Testis (tissue), 2 donors: ENCODE measurements at regions not wholly inside any gene's neighbourhood (a gene's known extent, or its start where the extent isn't known, plus 50 kb on each side); places are given as distances from the start of the nearest gene placed in this dataset.

Experiments used
- DNase-seq: peaks from one replicate; pipeline ENCODE4 v3.0.0-alpha.2; 2019
- H3K27ac ChIP-seq, 2 donors: fragments of 200-600 bp; sonication (generic); one replicate each; pipeline ENCODE4 v1.5.1; 2019
- H3K27me3 ChIP-seq: fragments of 200-600 bp; sonication (generic); one replicate; pipeline ENCODE4 v1.5.1; 2019
- H3K36me3 ChIP-seq: fragments of 200-600 bp; sonication (generic); one replicate; pipeline ENCODE4 v1.5.1; 2017; ENCODE audit warnings: low read depth; ENCODE audit errors: missing control alignments
- H3K4me1 ChIP-seq: fragments of 200-600 bp; sonication (generic); one replicate; pipeline ENCODE4 v1.5.1; 2019
- H3K4me3 ChIP-seq, 2 donors: fragments of 200-600 bp; sonication (generic); one replicate each; pipeline ENCODE4 v1.5.1; 2017 to 2019
- H3K9me3 ChIP-seq: fragments of 200-600 bp; sonication (generic); one replicate; pipeline ENCODE4 v1.5.1; 2017
- CTCF ChIP-seq, 3 experiments: fragments of 450-650 bp in 2 of 3; fragments of 200-600 bp in 1 of 3; sonication (generic) in 1 of 3; IDR thresholded peaks; one replicate each; pipeline ENCODE4 v1.5.1; 2016 to 2019; ENCODE audit warnings: antibody characterized with exemption in 3 of 3, mild to moderate bottlenecking in 2 of 3, moderate library complexity in 1 of 3
- POLR2A ChIP-seq: fragments of 450-650 bp; IDR thresholded peaks from one replicate; pipeline ENCODE4 v1.6.1; 2017; ENCODE audit warnings: antibody characterized with exemption, mild to moderate bottlenecking, moderate library complexity
- WGBS, 2 donors: methylation state at CpG; one replicate each; pipeline ENCODE4 v1.1.5; 2018; 5-methylcytosine and 5-hydroxymethylcytosine counted together
- intact Hi-C: fragments of 100-400 bp; cut with DNase I; formaldehyde crosslinking; loops from one replicate; pipeline ENCODE4 v1.15.1; 2023; ENCODE audit warnings: low total_unique reads

- 74 to 82% methylated on average over 2 of the region's 2 CpGs for WGBS, 2 donors
- no peaks in the 10 kb centered on the region for H3K4me1 ChIP-seq
These were observed 167.2 kb upstream of the CTNND2 start for GRCh38 chr5:12071455-12071854.

GRCh38 chr5:12023614-12024241, 119.5 kb upstream of the CTNND2 start:
- TF ChIP-seq CTCF (IDR thresholded peaks at IDR 0.05): peak in 1 of 3 experiments; percentile 62
- TF ChIP-seq POLR2A: no peak
- Histone ChIP-seq H3K27ac (no peak overlapping the region), H3K4me1 (no peaks in the 10 kb centered on the region), H3K36me3 (no peaks in the 10 kb centered on the region), H3K4me3 (no peak overlapping the region), H3K9me3 (no peaks in the 10 kb centered on the region), H3K27me3 (no peaks in the 10 kb centered on the region)
- no peak for DNase-seq
- intact Hi-C loops: no loop called here
- WGBS, 2 donors: 49 to 54% methylated on average over 5 of the region's 5 CpGs

More at GRCh38 chr5:12071455-12071854, 167.2 kb upstream of the CTNND2 start:
- H3K36me3 ChIP-seq: no peaks in the 10 kb centered on the region
- intact Hi-C loops: no loop called here
- H3K4me3 ChIP-seq: no peak overlapping the region
- no peaks in the 10 kb centered on the region for H3K9me3 ChIP-seq
- H3K27me3 ChIP-seq: no peaks in the 10 kb centered on the region
- no peak for DNase-seq
- no peak overlapping the region for H3K27ac ChIP-seq
- TF ChIP-seq CTCF (IDR thresholded peaks at IDR 0.05) (no peak), POLR2A (no peak)

GRCh38 chr5:12022444-12022843, 118.2 kb upstream of the CTNND2 start:
- Histone ChIP-seq H3K9me3 (no peaks in the 10 kb centered on the region), H3K27me3 (no peaks in the 10 kb centered on the region), H3K36me3 (no peaks in the 10 kb centered on the region), H3K4me1 (no peaks in the 10 kb centered on the region), H3K27ac (no peak overlapping the region), H3K4me3 (no peak overlapping the region)
- no peak for DNase-seq
- WGBS, 2 donors: 89% methylated on average over 3 of the region's 3 CpGs
- intact Hi-C loops: no loop called here
- TF ChIP-seq POLR2A (no peak), CTCF (IDR thresholded peaks at IDR 0.05) (no peak)

GRCh38 chr5:12019306-12019705, 115.1 kb upstream of the CTNND2 start:
- Histone ChIP-seq H3K27ac (no peak overlapping the region), H3K4me3 (no peak overlapping the region), H3K4me1 (no peaks in the 10 kb centered on the region), H3K9me3 (no peaks in the 10 kb centered on the region), H3K36me3 (no peaks in the 10 kb centered on the region), H3K27me3 (no peaks in the 10 kb centered on the region)
- intact Hi-C loops: no loop called here
- DNase-seq: no peak
- TF ChIP-seq POLR2A (no peak), CTCF (IDR thresholded peaks at IDR 0.05) (no peak)
- WGBS, 2 donors: 87 to 88% methylated on average over 1 of the region's 1 CpG

GRCh38 chr5:12017007-12017406, 112.8 kb upstream of the CTNND2 start:
- Histone ChIP-seq H3K4me1 (no peaks in the 10 kb centered on the region), H3K27ac (no peak overlapping the region), H3K27me3 (no peaks in the 10 kb centered on the region), H3K4me3 (no peak overlapping the region), H3K36me3 (no peaks in the 10 kb centered on the region), H3K9me3 (no peaks in the 10 kb centered on the region)
- 60 to 70% methylated on average over 10 of the region's 10 CpGs for WGBS, 2 donors
- intact Hi-C loops: no loop called here
- DNase-seq: no peak
- TF ChIP-seq CTCF (IDR thresholded peaks at IDR 0.05) (no peak), POLR2A (no peak)
